Central memory CD8-positive, alpha-beta T cell (primary cell): ENCODE measurements at regions not wholly inside any gene's neighbourhood (a gene's known extent, or its start where the extent isn't known, plus 50 kb on each side); places are given as distances from the start of the nearest gene placed in this dataset.
A peak's percentile ranks its signal among the peaks of the same experiment; 100 is the strongest.
"Not testable (repeated sequence)": the region's sequence is repeated elsewhere in the genome, so short reads cannot be mapped to it uniquely, and the experiment has no call there.

Experiments used
- ATAC-seq: fragments of 150-1000 bp; cut with Tn5 transposase; replicated peaks from 2 replicates; pipeline ENCODE4 v1.10.0; 2022; ENCODE audit warnings: mild to moderate bottlenecking, moderate FRiP score, moderate number of reproducible peaks; ENCODE audit not compliant: poor library complexity, severe bottlenecking; ENCODE audit errors: extremely low read depth
- DNase-seq, 2 donors: peaks; one replicate each; pipeline ENCODE4 v3.0.0; 2021; ENCODE audit warnings: low spot score in 2 of 2
- H3K27ac Mint-ChIP-seq: one replicate; pipeline ENCODE4 v1.8.0; 2022; ENCODE audit warnings: low read depth, mild to moderate bottlenecking, moderate library complexity, mixed read lengths
- H3K27me3 Mint-ChIP-seq: one replicate; pipeline ENCODE4 v1.8.0; 2022; ENCODE audit warnings: mixed read lengths
- H3K36me3 Mint-ChIP-seq: one replicate; pipeline ENCODE4 v1.8.0; 2022; ENCODE audit warnings: mild to moderate bottlenecking, moderate library complexity, mixed read lengths; ENCODE audit not compliant: insufficient read depth
- H3K4me1 Mint-ChIP-seq: one replicate; pipeline ENCODE4 v1.8.0; 2022; ENCODE audit warnings: mixed read lengths
- H3K4me3 Mint-ChIP-seq: one replicate; pipeline ENCODE4 v1.8.0; 2022; ENCODE audit warnings: mild to moderate bottlenecking, moderate library complexity, mixed read lengths
- H3K9me3 Mint-ChIP-seq: one replicate; pipeline ENCODE4 v1.8.0; 2022; ENCODE audit warnings: mixed read lengths

DNA sequence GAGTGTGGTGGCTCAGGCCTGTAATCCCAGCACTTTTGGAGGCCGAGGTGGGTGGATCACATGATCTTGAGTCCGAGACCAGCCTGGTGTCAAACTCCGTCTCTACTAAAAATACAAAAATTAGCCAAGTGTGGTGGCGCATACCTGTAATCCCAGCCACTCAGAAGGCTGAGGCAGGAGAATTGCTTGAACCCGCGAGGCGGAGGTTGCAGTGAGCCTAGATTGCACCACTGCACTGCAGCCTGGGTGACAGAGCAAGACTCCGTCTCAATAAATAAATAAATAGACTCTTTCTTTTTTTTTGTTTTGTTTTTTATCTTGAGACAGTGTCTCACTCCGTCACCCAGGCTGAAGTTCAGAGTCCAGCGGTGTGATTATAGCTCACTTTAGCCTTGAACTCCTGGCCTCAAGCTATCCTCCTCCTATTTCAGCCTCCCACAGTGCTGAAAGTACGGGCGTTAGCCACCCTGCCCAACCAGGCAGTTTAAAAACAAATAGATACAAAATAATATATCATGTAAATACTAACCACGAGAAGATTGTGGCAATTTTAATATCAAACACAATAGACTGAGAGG lies 1158.0 kb upstream of the TMEFF2 start:
- H3K4me3 Mint-ChIP-seq, DNase-seq, H3K27ac Mint-ChIP-seq, H3K27me3 Mint-ChIP-seq, H3K4me1 Mint-ChIP-seq, H3K9me3 Mint-ChIP-seq, H3K36me3 Mint-ChIP-seq, ATAC-seq: not testable (repeated sequence)

- peaks cover 7% of the 10 kb centered on the region for H3K4me1 Mint-ChIP-seq
- no peaks in the 10 kb centered on the region for H3K36me3 Mint-ChIP-seq
- no peak overlapping the region for H3K27ac Mint-ChIP-seq
- no peak overlapping the region for H3K4me3 Mint-ChIP-seq
- no peak for ATAC-seq
- no peak for DNase-seq
- no peaks in the 10 kb centered on the region for H3K27me3 Mint-ChIP-seq
- no peaks in the 10 kb centered on the region for H3K9me3 Mint-ChIP-seq
These were observed 1155.8 kb upstream of the TMEFF2 start for GRCh38 chr2:193350509-193350908.

- Mint-ChIP-seq H3K4me3 (no peak overlapping the region), H3K9me3 (no peaks in the 10 kb centered on the region), H3K36me3 (no peaks in the 10 kb centered on the region), H3K4me1 (peaks cover 7% of the 10 kb centered on the region), H3K27me3 (no peaks in the 10 kb centered on the region), H3K27ac (no peak overlapping the region)
- DNase-seq (no peak), ATAC-seq (no peak)
These were observed 1154.9 kb upstream of the TMEFF2 start for GRCh38 chr2:193349642-193350041.

DNA sequence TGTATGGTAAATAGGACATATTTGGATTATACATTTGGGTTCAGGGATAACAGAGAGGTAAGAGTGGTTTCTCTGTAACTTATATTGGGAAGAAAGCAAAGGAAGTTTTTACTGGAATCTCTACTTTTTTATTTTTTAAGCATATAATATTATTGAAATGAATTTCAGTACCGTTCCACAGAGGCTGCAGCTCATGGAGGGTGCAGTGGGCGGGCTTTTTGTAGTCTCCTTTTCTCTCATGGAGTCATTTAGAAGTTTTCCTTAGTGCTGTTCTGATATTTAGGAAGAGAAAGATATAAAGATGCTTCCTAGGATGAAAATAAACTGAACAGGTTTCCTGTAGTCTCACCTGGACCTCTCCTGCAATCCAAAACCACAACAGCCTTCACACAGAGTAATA lies 1153.3 kb upstream of the TMEFF2 start:
- peak overlapping the region; percentile 73 for H3K4me3 Mint-ChIP-seq
- H3K27ac Mint-ChIP-seq, result peak overlapping the region; percentile 78
- ATAC-seq (no peak), DNase-seq (no peak)
- H3K9me3 Mint-ChIP-seq, result no peaks in the 10 kb centered on the region
- no peaks in the 10 kb centered on the region for H3K36me3 Mint-ChIP-seq
- H3K27me3 Mint-ChIP-seq, result no peaks in the 10 kb centered on the region
- peaks cover 7% of the 10 kb centered on the region for H3K4me1 Mint-ChIP-seq

DNA sequence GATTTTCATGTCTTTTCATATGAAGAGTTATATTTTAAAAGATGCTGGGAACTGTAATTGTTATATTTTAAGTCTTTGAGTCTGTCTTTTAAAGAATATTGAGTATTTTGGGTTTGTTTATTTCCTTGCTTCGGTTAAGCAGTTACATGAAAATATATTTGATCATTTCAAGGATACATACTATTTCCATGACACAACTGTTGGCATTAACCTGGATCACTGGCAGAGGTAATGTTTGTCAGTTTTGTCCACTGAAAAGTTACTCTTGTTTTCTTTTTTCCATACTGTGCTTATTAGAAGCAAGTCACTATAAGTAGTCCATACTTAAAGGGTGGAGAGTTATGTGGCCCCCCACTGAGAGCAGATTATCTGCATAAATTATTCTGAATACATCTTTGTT lies 1142.0 kb upstream of the TMEFF2 start:
- H3K36me3 Mint-ChIP-seq, result no peaks in the 10 kb centered on the region
- H3K4me3 Mint-ChIP-seq, result no peak overlapping the region
- H3K4me1 Mint-ChIP-seq, result no peaks in the 10 kb centered on the region
- DNase-seq (no peak), ATAC-seq (no peak)
- H3K27me3 Mint-ChIP-seq, result no peaks in the 10 kb centered on the region
- H3K27ac Mint-ChIP-seq, result no peak overlapping the region
- no peaks in the 10 kb centered on the region for H3K9me3 Mint-ChIP-seq

DNA sequence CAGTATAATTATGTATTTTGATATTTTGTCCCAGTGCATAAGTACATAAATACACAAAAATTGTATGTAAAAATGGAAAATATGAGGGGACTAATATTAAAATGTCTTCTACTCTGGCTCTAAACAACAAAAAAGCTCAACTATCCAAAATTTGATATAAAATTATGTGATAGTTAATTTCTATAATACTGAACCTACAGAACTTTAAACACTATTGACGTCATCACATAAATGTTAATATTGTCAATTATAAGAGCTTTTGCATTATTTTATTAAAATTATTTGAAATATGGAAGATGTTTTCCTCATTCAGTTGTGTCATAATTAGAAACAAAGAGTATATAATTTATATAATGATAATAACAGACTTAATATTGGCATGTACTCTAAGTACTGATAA lies 1139.7 kb upstream of the TMEFF2 start:
- Mint-ChIP-seq H3K27ac (no peak overlapping the region), H3K36me3 (no peaks in the 10 kb centered on the region), H3K27me3 (no peaks in the 10 kb centered on the region), H3K4me1 (no peaks in the 10 kb centered on the region), H3K9me3 (no peaks in the 10 kb centered on the region), H3K4me3 (no peak overlapping the region)
- ATAC-seq (no peak), DNase-seq (no peak)

GRCh38 chr2:193333539-193333938 lies 1138.8 kb upstream of the TMEFF2 start:
- ATAC-seq, result no peak
- Mint-ChIP-seq H3K27me3 (no peaks in the 10 kb centered on the region), H3K4me3 (no peak overlapping the region), H3K9me3 (no peaks in the 10 kb centered on the region), H3K4me1 (no peaks in the 10 kb centered on the region), H3K36me3 (no peaks in the 10 kb centered on the region), H3K27ac (no peak overlapping the region)
- no peak for DNase-seq

DNA sequence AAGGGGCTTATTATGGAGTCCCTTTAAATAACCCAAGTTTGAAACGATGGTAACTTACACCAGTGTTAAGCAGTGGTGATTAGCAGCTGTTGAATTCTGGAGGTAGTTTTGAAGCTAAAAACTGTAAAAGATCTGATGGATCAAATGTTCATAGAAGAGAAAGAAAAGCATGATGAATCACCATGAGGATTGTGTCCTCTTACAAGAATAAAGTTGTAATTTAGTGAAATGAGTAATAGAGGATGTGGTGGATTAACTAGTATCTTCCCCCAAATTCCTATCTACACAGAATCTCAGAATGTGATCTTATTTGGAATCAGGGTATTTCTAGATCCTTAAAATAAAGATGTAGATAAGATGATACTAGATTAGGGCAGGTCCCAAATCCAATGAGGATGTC lies 1138.2 kb upstream of the TMEFF2 start:
- ATAC-seq (no peak), DNase-seq (no peak)
- Mint-ChIP-seq H3K27ac (no peak overlapping the region), H3K9me3 (no peaks in the 10 kb centered on the region), H3K27me3 (no peaks in the 10 kb centered on the region), H3K36me3 (no peaks in the 10 kb centered on the region), H3K4me3 (no peak overlapping the region), H3K4me1 (no peaks in the 10 kb centered on the region)

DNA sequence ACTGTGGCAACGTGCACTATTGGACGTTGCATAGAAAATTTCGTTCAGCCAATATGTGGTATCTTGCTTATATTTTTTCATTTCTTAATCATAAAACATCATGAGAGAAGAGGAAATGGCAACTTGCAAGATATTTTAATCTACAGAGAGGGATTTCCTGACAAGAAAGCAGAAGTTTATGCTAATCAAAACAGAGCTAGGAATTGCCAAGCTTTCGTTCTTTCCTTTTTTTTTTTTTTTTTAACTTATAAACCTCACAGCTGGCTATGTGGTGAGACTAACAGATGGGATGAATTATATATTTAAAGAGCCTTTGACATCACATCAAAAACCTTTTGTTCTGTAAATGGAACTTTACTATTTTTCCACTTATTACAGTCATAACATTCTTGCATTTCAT lies 1136.9 kb upstream of the TMEFF2 start:
- ATAC-seq (no peak), DNase-seq (no peak)
- no peak overlapping the region for H3K4me3 Mint-ChIP-seq
- H3K27me3 Mint-ChIP-seq, result no peaks in the 10 kb centered on the region
- no peaks in the 10 kb centered on the region for H3K36me3 Mint-ChIP-seq
- H3K9me3 Mint-ChIP-seq, result no peaks in the 10 kb centered on the region
- no peaks in the 10 kb centered on the region for H3K4me1 Mint-ChIP-seq
- no peak overlapping the region for H3K27ac Mint-ChIP-seq

GRCh38 chr2:193326296-193326695 lies 1131.6 kb upstream of the TMEFF2 start:
- Mint-ChIP-seq H3K4me3 (no peak overlapping the region), H3K27me3 (no peaks in the 10 kb centered on the region), H3K4me1 (no peaks in the 10 kb centered on the region), H3K36me3 (no peaks in the 10 kb centered on the region), H3K9me3 (no peaks in the 10 kb centered on the region), H3K27ac (no peak overlapping the region)
- DNase-seq (no peak), ATAC-seq (no peak)

- ATAC-seq, result no peak
- no peak overlapping the region for H3K4me3 Mint-ChIP-seq
- H3K27ac Mint-ChIP-seq, result no peak overlapping the region
These were observed 1120.8 kb upstream of the TMEFF2 start for GRCh38 chr2:193315428-193316091.

DNA sequence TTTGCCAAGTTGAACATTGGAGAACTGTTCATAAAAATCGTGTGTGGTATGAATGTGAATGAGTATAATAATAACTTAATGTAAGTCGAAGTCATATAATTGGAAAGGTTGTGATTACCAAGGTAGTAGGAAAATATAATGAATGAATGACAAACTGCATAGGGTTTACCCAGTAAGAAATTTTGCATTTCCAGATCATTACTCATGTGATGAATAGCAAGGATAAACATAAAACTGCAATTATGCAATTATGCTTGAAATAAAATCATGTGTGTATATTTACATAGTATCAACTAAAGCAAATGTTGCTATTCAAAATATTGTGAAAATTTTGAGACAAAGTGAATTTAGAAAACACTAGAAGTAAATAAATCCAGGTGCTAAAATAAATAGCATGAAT lies 1108.7 kb upstream of the TMEFF2 start:
- ATAC-seq (no peak), DNase-seq (no peak)
- H3K36me3 Mint-ChIP-seq, result no peaks in the 10 kb centered on the region
- no peak overlapping the region for H3K4me3 Mint-ChIP-seq
- no peaks in the 10 kb centered on the region for H3K4me1 Mint-ChIP-seq
- H3K27ac Mint-ChIP-seq, result no peak overlapping the region
- no peaks in the 10 kb centered on the region for H3K27me3 Mint-ChIP-seq
- peaks cover 9% of the 10 kb centered on the region for H3K9me3 Mint-ChIP-seq

More at GRCh38 chr2:193315428-193316091, 1120.8 kb upstream of the TMEFF2 start:
- Mint-ChIP-seq H3K36me3 (peaks cover under 1% of the 10 kb centered on the region), H3K27me3 (no peaks in the 10 kb centered on the region), H3K4me1 (no peaks in the 10 kb centered on the region), H3K9me3 (no peaks in the 10 kb centered on the region)
- no peak for DNase-seq

DNA sequence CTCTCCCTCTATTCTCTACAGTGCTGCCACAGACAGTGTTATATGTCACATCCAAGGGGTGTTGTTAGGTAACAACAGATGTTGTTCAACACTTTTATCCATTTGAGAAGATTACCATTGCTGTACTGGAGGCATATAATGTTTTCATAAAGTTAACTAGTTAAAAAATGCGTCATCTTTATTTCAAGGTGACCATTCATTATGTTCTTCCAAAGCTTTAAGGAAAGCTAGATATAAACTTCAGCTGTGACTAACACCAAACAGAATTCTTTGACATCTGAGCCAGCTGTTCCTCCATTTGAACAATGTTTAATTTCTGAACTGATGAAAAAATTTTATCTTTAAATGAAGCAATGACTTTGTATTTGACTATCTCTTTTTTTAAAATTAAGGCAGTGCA lies 1099.6 kb upstream of the TMEFF2 start:
- H3K4me1 Mint-ChIP-seq, result no peaks in the 10 kb centered on the region
- H3K9me3 Mint-ChIP-seq, result peaks cover 22% of the 10 kb centered on the region
- no peak overlapping the region for H3K27ac Mint-ChIP-seq
- ATAC-seq (no peak), DNase-seq (no peak)
- no peaks in the 10 kb centered on the region for H3K36me3 Mint-ChIP-seq
- no peaks in the 10 kb centered on the region for H3K27me3 Mint-ChIP-seq
- no peak overlapping the region for H3K4me3 Mint-ChIP-seq
